Chondrocyte (in vitro differentiated cells): ENCODE measurements at regions not wholly inside any gene's neighbourhood (a gene's known extent, or its start where the extent isn't known, plus 50 kb on each side); places are given as distances from the start of the nearest gene placed in this dataset.

Experiments
- DNase-seq: peaks from one replicate; pipeline ENCODE4 v3.0.0; 2021; ENCODE audit warnings: mixed read lengths, low spot score
- H3K27ac Mint-ChIP-seq: one replicate; pipeline ENCODE4 v1.8.0; 2021; ENCODE audit warnings: mild to moderate bottlenecking, moderate library complexity, mixed read lengths; ENCODE audit not compliant: unreplicated experiment
- H3K27me3 Mint-ChIP-seq: 2 replicates; pipeline ENCODE4 v1.8.0; 2021; ENCODE audit warnings: low read depth, mixed read lengths
- H3K36me3 Mint-ChIP-seq: 2 replicates; pipeline ENCODE4 v1.8.0; 2021; ENCODE audit warnings: low read depth, mixed read lengths
- H3K4me1 Mint-ChIP-seq: 2 replicates; pipeline ENCODE4 v1.8.0; 2021; ENCODE audit warnings: low read depth, mild to moderate bottlenecking, mixed read lengths
- H3K4me3 Mint-ChIP-seq: one replicate; pipeline ENCODE4 v1.8.0; 2021; ENCODE audit warnings: mild to moderate bottlenecking, moderate library complexity, mixed read lengths; ENCODE audit not compliant: unreplicated experiment
- H3K9me3 Mint-ChIP-seq: 2 replicates; pipeline ENCODE4 v1.8.0; 2021; ENCODE audit warnings: low read depth, mixed read lengths
- TF ChIP-seq, protein P1 (sequence below): fragments of 200-600 bp; sonication (generic); IDR thresholded peaks from 2 replicates; pipeline ENCODE4 v1.5.0; 2021; ENCODE audit warnings: antibody characterized with exemption, mild to moderate bottlenecking, moderate library complexity

DNA sequence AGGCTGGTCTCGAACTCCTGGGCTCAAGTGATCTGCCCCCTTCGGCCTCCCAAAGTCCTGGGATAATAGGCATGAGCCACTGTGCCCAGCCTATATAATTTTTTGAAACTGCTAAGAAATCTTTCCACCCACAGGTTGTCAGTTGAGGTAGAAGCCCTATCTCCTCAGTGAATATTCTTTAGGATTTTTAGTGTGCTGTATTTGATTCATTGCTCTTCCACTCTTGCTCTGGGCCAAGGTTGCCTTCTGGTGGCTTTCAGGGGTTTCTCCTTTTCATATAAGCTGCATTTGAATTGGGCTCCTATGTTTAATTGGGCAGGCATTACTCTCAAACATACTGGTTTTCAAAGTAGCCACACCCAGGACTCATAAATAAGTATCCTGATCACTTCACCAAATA lies 931.2 kb downstream of the GATA3 start:
- TF ChIP-seq, protein P1, sequence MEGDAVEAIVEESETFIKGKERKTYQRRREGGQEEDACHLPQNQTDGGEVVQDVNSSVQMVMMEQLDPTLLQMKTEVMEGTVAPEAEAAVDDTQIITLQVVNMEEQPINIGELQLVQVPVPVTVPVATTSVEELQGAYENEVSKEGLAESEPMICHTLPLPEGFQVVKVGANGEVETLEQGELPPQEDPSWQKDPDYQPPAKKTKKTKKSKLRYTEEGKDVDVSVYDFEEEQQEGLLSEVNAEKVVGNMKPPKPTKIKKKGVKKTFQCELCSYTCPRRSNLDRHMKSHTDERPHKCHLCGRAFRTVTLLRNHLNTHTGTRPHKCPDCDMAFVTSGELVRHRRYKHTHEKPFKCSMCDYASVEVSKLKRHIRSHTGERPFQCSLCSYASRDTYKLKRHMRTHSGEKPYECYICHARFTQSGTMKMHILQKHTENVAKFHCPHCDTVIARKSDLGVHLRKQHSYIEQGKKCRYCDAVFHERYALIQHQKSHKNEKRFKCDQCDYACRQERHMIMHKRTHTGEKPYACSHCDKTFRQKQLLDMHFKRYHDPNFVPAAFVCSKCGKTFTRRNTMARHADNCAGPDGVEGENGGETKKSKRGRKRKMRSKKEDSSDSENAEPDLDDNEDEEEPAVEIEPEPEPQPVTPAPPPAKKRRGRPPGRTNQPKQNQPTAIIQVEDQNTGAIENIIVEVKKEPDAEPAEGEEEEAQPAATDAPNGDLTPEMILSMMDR = no peak
- no peak overlapping the region for H3K4me3 Mint-ChIP-seq
- no peaks in the 10 kb centered on the region for H3K27me3 Mint-ChIP-seq
- no peaks in the 10 kb centered on the region for H3K9me3 Mint-ChIP-seq
- H3K36me3 Mint-ChIP-seq = no peaks in the 10 kb centered on the region
- no peak overlapping the region for H3K27ac Mint-ChIP-seq
- DNase-seq = no peak
- H3K4me1 Mint-ChIP-seq = no peaks in the 10 kb centered on the region

DNA sequence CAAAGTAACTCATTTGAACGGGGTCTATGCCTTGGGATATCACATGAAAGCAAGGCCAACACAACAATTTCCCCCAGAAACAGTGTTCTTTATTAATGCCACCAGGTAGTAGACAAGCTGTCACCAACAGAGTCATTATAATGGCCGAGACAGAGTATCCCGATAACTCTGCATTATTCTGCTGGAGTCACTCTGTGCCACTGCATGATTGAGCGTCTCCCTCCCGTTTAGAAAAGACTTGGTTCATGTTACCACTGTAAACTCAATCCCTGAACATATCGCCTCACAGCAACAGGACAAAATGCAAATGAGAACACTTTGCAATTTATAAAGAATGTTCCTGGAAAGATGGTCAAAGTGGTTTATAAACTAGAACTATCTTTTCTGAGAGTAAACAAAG lies 932.5 kb downstream of the GATA3 start:
- no peaks in the 10 kb centered on the region for H3K4me1 Mint-ChIP-seq
- no peak overlapping the region for H3K27ac Mint-ChIP-seq
- H3K27me3 Mint-ChIP-seq = no peaks in the 10 kb centered on the region
- no peak overlapping the region for H3K4me3 Mint-ChIP-seq
- H3K9me3 Mint-ChIP-seq = no peaks in the 10 kb centered on the region
- DNase-seq = no peak
- no peaks in the 10 kb centered on the region for H3K36me3 Mint-ChIP-seq
- TF ChIP-seq, protein P1 = no peak

DNA sequence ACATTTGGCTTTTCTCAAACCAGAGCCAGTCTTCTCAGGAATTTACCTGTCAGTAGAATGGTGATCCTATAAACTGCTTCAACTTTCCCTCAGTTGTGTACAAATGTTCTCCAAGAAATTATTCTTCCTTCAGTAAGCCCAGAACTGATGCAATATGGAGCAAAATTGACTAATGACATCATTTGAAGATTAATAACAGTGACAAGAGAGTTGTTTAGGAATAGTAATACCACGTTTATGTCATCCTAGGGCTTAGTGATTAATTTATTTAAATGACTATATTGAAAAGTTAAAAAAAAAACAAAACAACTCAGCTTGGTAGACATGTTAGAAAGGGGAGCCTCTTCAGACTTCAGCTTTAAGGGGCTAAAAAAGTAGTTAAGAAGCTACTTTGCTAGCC lies 933.2 kb downstream of the GATA3 start:
- DNase-seq = no peak
- Mint-ChIP-seq H3K4me1 (no peaks in the 10 kb centered on the region), H3K27ac (no peak overlapping the region), H3K27me3 (no peaks in the 10 kb centered on the region), H3K4me3 (no peak overlapping the region), H3K9me3 (no peaks in the 10 kb centered on the region), H3K36me3 (no peaks in the 10 kb centered on the region)
- TF ChIP-seq, protein P1 = no peak

DNA sequence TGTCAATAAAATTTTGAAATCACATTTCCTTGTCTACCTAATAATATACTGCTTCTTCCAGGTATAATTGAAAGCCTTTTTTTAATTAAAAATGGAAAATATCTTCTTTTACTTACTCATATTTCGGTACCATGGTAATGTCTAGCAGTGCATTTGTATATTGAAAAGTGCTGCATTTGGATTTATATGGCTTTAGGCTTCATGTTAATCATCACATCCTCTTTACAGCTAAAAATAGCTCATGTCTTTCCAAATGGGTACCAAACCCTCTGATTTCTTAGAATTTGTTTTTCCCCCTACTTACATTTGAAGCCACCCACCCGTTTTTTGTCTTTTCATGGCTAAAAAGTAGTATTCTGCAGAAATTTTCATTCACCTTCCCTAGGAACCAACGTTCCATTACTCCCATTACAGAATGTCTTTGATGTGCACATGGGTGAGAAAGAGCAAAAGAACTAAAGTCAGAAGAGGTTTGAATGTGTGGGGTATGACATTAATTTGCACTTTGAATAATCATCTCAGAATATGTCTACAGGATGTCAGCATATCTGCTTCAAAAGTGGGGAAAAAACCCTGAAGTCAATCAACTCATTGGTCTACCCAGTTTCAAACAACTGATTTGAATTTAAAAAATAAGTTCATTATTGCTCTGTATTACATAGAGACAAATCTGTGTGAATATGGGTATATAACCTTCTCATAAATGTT lies 935.9 kb downstream of the GATA3 start:
- H3K4me1 Mint-ChIP-seq = no peaks in the 10 kb centered on the region
- no peaks in the 10 kb centered on the region for H3K9me3 Mint-ChIP-seq
- TF ChIP-seq, protein P1 = no peak
- no peaks in the 10 kb centered on the region for H3K36me3 Mint-ChIP-seq
- DNase-seq = no peak
- H3K4me3 Mint-ChIP-seq = no peak overlapping the region
- no peaks in the 10 kb centered on the region for H3K27me3 Mint-ChIP-seq
- no peak overlapping the region for H3K27ac Mint-ChIP-seq

DNA sequence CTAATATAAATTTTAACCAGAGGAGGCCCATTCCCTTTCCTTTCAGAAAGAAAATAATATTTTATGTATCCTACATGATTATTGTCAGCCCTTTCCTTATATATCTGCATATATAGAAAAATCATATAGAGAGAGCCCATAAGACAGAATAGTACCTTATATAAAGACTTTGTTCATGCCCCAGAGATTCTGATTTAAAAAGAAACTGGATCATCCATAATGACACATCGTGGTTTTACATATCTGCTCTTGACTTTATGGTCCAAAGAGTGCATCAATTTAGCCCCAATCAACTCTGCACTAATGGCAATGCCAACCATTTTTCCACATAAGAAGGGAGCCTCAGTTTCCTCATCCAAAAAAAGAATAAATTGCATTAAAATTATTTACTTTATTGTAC lies 937.5 kb downstream of the GATA3 start:
- TF ChIP-seq, protein P1 = no peak
- no peak for DNase-seq

More for the DNA sequence above, 937.5 kb downstream of the GATA3 start:
- no peaks in the 10 kb centered on the region for H3K27me3 Mint-ChIP-seq
- H3K4me3 Mint-ChIP-seq = no peak overlapping the region
- H3K36me3 Mint-ChIP-seq = no peaks in the 10 kb centered on the region
- no peaks in the 10 kb centered on the region for H3K4me1 Mint-ChIP-seq
- H3K27ac Mint-ChIP-seq = no peak overlapping the region
- H3K9me3 Mint-ChIP-seq = no peaks in the 10 kb centered on the region
